Fibroblast of lung (primary cell): ENCODE measurements at regions not wholly inside any gene's neighbourhood (a gene's known extent, or its start where the extent isn't known, plus 50 kb on each side); places are given as distances from the start of the nearest gene placed in this dataset.

Experiments used
- DNase-seq, 2 donors: peaks; one replicate each; pipeline versions ENCODE4 v3.0.0 to v3.0.0-alpha.2; 2010; ENCODE audit warnings: low read depth in 2 of 2
- H2AFZ ChIP-seq: 2 replicates; pipeline ENCODE4 v1.5.1; 2012; ENCODE audit warnings: low read length, control low read depth, inconsistent platforms
- H3K27ac ChIP-seq: 2 replicates; pipeline ENCODE4 v1.5.1; 2011; ENCODE audit warnings: low read length, control low read depth; ENCODE audit not compliant: insufficient read depth
- H3K27me3 ChIP-seq: 2 replicates; pipeline ENCODE4 v1.5.1; 2011; ENCODE audit warnings: mild to moderate bottlenecking, low read length; ENCODE audit not compliant: control insufficient read depth, insufficient read depth
- H3K36me3 ChIP-seq: 2 replicates; pipeline ENCODE4 v1.5.1; 2011; ENCODE audit warnings: low read length; ENCODE audit not compliant: control insufficient read depth, insufficient read depth
- H3K4me1 ChIP-seq: 2 replicates; pipeline ENCODE4 v1.5.1; 2011; ENCODE audit warnings: low read length; ENCODE audit not compliant: control insufficient read depth, insufficient read depth; ENCODE audit errors: extremely low read depth
- H3K4me2 ChIP-seq: 2 replicates; pipeline ENCODE4 v1.5.1; 2011; ENCODE audit warnings: low read length, control low read depth; ENCODE audit not compliant: insufficient read depth; ENCODE audit errors: extremely low read depth
- H3K4me3 ChIP-seq, 4 experiments: fragments of 200-600 bp in 1 of 4; sonication (generic) in 1 of 4; replicated peaks in 1 of 4; 2 replicates each; pipeline ENCODE4 v1.5.1; 2011 to 2016; ENCODE audit warnings: low read length in 4 of 4, low read depth in 3 of 4, mild to moderate bottlenecking in 3 of 4, control low read depth in 2 of 4, inconsistent platforms in 1 of 4, mixed read lengths in 1 of 4; ENCODE audit not compliant: insufficient read depth in 1 of 4; ENCODE audit errors: control extremely low read depth in 1 of 4
- H3K79me2 ChIP-seq: 2 replicates; pipeline ENCODE4 v1.5.1; 2012; ENCODE audit warnings: mild to moderate bottlenecking, low read length, inconsistent platforms; ENCODE audit not compliant: control insufficient read depth, insufficient read depth
- H3K9ac ChIP-seq: 2 replicates; pipeline ENCODE4 v1.5.1; 2011; ENCODE audit warnings: mild to moderate bottlenecking, low read length, control low read depth; ENCODE audit not compliant: insufficient read depth
- H3K9me3 ChIP-seq: 2 replicates; pipeline ENCODE4 v1.5.1; 2012; ENCODE audit warnings: low read depth, low read length; ENCODE audit not compliant: control insufficient read depth, insufficient read depth
- H4K20me1 ChIP-seq: 2 replicates; pipeline ENCODE4 v1.5.1; 2011; ENCODE audit warnings: low read length; ENCODE audit not compliant: control insufficient read depth, insufficient read depth; ENCODE audit errors: extremely low read depth
- CTCF ChIP-seq, 2 donors: IDR thresholded peaks in 1 of 2; conservative IDR thresholded peaks in 1 of 2; 1 replicate in 1 of 2; 2 replicates in 1 of 2; pipeline ENCODE4 v1.5.1; 2011 to 2012; ENCODE audit warnings: low read length in 2 of 2, control low read depth in 1 of 2, inconsistent platforms in 1 of 2, low read depth in 1 of 2, mild to moderate bottlenecking in 1 of 2
- EZH2 ChIP-seq: IDR thresholded peaks from 2 replicates; pipeline ENCODE4 v1.5.1; 2012; ENCODE audit warnings: low read length, control low read depth, mild to moderate bottlenecking; ENCODE audit errors: missing control alignments

- Histone ChIP-seq H3K4me1 (no peaks in the 10 kb centered on the region), H3K9me3 (no peaks in the 10 kb centered on the region), H3K27ac (no peak overlapping the region), H3K4me3 (no peak overlapping the region), H2AFZ (no peak overlapping the region), H3K9ac (no peak overlapping the region), H3K36me3 (no peaks in the 10 kb centered on the region), H3K79me2 (no peaks in the 10 kb centered on the region), H4K20me1 (no peaks in the 10 kb centered on the region), H3K4me2 (no peak overlapping the region), H3K27me3 (no peaks in the 10 kb centered on the region)
- TF ChIP-seq CTCF (conservative IDR thresholded peaks at IDR 0.05 in 1 of 2, IDR thresholded peaks at IDR 0.05 in 1 of 2; ENCODE audit: low read depth in 1 of 2, low read length in 2 of 2) (no peak), EZH2 (no peak)
- no peak for DNase-seq
Observed at GRCh38 chr5:166302166-166302565, 1989.3 kb upstream of the WWC1 start.

GRCh38 chr5:166317425-166317824, 1974.0 kb upstream of the WWC1 start:
- no peak for TF ChIP-seq EZH2
- TF ChIP-seq CTCF (conservative IDR thresholded peaks at IDR 0.05 in 1 of 2, IDR thresholded peaks at IDR 0.05 in 1 of 2; ENCODE audit: low read depth in 1 of 2, low read length in 2 of 2): no peak

GRCh38 chr5:166320920-166321480, 1970.4 kb upstream of the WWC1 start:
- H3K9me3 ChIP-seq: no peaks in the 10 kb centered on the region
- no peak overlapping the region for H2AFZ ChIP-seq
- no peaks in the 10 kb centered on the region for H3K36me3 ChIP-seq
- no peak overlapping the region for H3K4me3 ChIP-seq
- no peak for DNase-seq
- TF ChIP-seq CTCF (conservative IDR thresholded peaks at IDR 0.05 in 1 of 2, IDR thresholded peaks at IDR 0.05 in 1 of 2; ENCODE audit: low read depth in 1 of 2, low read length in 2 of 2): no peak
- TF ChIP-seq EZH2: no peak
- H3K4me1 ChIP-seq: no peaks in the 10 kb centered on the region
- H3K4me2 ChIP-seq: no peak overlapping the region
- H3K79me2 ChIP-seq: no peaks in the 10 kb centered on the region
- H3K27ac ChIP-seq: no peak overlapping the region
- H3K9ac ChIP-seq: no peak overlapping the region
- no peaks in the 10 kb centered on the region for H3K27me3 ChIP-seq
- no peaks in the 10 kb centered on the region for H4K20me1 ChIP-seq

More at GRCh38 chr5:166317425-166317824, 1974.0 kb upstream of the WWC1 start:
- no peaks in the 10 kb centered on the region for H3K9me3 ChIP-seq
- H3K27me3 ChIP-seq: no peaks in the 10 kb centered on the region
- H3K4me3 ChIP-seq: no peak overlapping the region
- H3K4me2 ChIP-seq: no peak overlapping the region
- no peak overlapping the region for H2AFZ ChIP-seq
- H3K9ac ChIP-seq: no peak overlapping the region
- no peaks in the 10 kb centered on the region for H3K36me3 ChIP-seq
- DNase-seq: no peak
- no peak overlapping the region for H3K27ac ChIP-seq
- no peaks in the 10 kb centered on the region for H3K4me1 ChIP-seq
- H4K20me1 ChIP-seq: no peaks in the 10 kb centered on the region
- no peaks in the 10 kb centered on the region for H3K79me2 ChIP-seq
